ENCODE measurements at regions not wholly inside any gene's neighbourhood (a gene's known extent, or its start where the extent isn't known, plus 50 kb on each side); places are given as distances from the start of the nearest gene placed in this dataset.

DNA sequence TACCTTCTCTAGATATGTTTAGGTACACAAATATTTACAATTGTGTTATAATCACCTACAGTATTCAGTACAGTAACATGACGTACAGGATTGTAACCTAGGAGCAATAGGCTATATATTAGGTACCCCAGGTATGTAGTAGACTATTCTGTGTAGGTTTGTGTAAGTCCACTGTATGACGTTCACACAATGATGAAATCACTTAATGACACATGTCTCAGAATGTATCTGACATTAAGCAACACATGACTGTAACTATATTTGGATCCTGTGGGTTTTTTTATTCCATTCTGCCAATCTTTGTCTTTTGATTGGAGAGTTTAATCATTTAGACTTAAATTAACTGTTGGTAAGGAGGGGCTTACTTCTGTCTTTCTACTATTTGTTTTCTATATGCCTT lies 52.1 kb downstream of the STYXL2 start:
- DNase-seq = no peak

DNA sequence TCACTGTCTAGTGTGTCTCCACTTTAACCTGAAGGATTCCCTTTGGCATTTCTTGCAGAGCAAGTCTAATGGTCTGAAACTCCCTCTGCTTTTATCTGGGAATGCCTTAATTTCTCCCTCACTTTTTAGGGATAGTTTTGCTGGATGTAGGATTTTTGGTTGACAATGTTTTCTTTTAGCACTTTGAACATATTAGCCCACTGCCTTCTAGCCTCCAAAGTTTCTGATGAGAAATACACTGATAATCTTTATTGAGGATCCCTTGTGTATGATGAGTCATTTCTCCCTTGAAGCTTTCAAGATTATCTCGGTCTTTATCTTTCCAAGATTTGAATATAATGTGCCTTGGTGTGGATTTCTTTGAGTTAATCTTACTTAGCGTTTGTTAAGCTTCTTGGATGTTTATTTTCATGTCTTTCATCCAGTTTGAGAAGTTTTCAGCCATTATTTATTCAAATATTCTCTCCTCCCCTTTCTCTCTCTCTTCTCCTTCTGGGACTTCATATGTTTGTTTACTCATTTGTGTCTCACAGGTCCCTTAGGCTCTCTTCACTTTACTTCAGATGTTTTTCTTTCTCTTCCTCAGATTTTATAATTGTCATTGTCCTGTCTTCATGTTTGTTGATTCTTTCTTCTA lies 53.1 kb downstream of the STYXL2 start:
- DNase-seq = no peak

DNA sequence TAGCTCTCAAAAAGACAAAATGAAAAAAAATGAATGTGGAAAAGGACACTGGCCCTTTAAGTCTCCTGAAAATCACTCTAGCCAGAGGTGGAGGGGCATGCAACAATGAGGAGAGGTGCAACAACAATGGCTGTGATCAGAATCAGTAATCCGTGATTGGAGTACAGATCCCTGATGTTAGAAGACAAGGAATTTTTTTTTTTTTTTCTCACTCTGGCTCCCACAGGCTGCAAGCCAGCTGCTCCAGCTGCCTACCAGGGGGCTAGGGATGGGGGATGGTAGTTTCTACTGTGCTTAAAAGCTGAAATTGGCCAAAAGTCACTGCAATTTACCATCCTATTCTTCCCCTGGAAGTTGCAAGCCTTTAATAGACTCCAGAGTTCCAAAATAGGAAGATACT lies 54.5 kb downstream of the STYXL2 start:
- DNase-seq = no peak

GRCh38 chr1:167149793-167150491 lies 56.1 kb downstream of the STYXL2 start:
- DNase-seq = no peak

- DNase-seq = no peak
These were observed 56.6 kb downstream of the STYXL2 start for GRCh38 chr1:167150492-167150833.

- no peak for DNase-seq
These were observed 58.5 kb downstream of the STYXL2 start for GRCh38 chr1:167152192-167152876.

DNA sequence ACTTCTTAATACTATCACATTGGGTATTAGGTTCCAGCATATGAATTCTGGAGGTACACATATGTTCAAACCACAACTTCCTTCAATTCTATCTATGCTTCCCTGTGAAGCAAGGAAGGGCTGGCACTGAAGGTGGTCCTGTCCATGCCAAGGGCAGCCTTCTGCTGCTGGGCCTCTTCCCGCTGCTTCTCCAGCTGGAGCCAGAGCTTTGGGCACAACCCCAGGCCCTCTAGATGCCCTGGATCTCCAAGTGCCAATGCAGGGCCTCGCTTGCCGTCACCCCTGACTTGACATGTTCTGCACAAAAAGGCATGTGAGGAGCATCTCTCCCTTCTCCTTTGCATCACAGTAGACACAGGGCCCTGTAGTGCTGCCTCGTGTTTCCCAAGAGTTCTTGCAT lies 62.6 kb downstream of the STYXL2 start:
- DNase-seq = no peak

- DNase-seq = no peak
These were observed 63.2 kb downstream of the STYXL2 start for GRCh38 chr1:167157114-167157513.

DNA sequence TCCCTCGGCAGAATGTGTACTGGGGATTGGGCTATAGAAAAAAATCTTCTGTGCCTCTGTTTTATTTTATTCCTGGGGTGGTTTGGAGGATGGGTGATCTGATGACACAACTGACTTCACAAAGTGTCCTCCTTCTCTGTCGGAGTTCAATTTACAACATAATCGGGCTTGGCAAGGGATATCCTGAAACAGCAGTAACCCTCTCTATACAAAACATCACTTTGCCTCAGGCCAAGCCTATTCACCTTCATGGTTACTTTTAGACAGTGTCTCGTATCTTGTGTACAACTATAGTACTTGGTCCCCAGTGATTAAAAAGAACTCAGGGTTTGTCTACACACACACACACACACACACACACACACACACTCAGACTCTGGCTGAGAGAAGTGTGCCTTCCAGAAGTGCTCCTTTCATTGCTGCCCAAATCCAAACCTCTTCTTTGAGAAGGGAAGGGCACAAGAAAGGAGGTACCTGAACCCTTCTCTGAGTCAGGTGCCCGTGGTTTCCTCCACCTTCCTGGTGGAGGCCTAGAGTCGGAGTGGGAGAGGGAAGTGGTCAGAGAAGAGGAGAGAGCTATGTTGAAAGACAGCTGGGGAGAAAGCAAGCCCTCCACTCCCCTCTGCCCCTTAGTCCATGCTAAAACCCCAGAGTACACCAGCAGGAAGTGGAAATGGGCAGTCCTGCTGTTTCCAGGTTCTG lies 62.4 kb upstream of the POU2F1 start:
- no peak for DNase-seq

DNA sequence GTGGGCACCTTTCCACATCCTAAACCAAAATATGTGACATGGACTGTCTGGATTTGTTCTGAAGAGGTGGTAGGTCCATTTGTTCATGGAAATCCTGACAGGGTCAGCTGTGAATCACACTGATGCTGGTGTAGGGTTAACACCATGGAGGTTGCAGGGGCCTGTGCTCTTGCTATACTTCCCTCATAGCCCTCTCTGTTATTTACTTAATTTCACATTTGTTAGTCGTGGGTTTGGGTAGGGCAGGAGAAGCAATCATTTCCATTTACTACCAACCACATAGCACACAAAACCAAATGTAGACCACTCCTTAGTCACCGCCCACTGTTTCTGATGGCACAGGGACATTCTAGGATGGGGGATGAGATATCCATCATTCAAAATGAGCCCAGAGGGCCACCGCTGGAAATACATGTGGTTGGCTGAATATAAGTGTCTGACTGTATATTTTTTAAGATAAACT lies 61.8 kb upstream of the POU2F1 start:
- DNase-seq = no peak

- DNase-seq = no peak
These were observed 60.9 kb upstream of the POU2F1 start for GRCh38 chr1:167159782-167160181.

DNA sequence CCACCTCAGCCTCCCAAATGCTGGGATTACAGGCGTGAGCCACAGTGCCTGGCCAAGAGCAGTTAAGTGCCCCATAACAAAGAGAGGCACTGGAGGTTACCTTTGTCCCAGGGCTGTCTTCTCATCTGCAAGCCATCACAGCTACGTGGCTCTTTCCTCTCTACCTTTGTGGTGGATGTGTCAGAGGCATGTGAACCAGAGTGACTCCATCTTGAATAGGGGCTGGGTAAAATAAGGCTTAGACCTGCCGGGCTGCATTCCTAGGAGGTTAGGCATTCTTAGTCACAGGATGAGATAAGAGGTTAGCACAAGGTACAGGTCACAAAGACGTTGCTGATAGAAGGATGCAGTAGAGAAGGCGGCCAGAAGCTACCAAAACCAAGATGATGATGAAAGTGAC lies 59.4 kb upstream of the POU2F1 start:
- no peak for DNase-seq

- DNase-seq = no peak
These were observed 58.9 kb upstream of the POU2F1 start for GRCh38 chr1:167161762-167162161.

- no peak for DNase-seq
These were observed 55.5 kb upstream of the POU2F1 start for GRCh38 chr1:167165219-167165618.

DNA sequence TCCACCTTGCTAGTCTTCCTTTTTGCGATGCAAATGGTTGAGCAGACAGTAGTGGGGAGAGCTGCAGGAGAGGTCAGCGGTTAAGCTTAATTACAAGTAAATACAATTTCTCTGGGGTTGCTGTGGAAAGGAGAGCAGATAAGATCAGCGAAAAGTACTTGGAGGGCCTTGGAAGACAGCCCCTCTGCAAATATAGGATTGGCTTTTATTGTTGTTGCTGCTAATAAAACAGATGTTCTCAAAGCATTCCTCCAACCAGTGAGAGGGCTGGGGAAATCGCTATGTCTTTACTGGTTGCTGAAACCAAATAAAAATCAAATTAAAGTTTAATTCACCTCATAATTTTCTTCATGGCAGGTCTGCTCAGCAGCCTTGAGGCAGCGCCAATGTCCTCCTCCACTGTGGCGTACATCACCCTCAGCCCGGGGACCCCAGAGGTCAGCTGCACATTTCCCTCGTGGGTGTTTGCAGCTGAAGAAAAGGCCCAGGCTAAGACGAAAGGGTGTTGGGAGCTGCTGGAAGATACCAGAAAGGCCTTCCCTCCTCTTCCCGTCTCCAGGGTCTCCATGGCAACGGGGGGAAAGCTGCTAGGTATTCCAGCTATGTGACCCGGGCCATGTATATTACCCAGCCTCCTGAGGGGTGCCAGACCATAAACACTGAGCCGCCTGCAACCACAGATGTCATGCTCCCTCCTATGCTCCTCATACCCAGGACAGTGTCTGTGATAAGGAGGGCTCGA lies 54.6 kb upstream of the POU2F1 start:
- peak; percentile 9 for DNase-seq

DNA sequence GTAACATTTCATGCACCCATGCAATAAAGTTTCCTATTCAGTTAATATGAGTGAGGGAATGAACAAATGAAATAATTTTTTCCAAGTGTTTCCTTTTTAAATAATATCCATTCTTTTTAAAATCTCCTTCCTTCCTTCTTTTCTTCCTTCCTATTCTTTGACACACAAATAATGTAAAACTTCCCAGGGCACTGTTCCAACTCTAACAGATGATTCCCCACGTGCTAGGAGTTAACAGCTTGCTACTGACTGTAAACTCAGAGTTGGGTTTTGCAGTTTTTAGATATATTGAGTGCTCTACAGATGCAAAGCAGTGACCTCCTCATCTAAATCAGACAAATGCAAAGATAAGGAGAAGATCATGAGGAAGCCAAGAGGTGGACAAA lies 54.0 kb upstream of the POU2F1 start:
- no peak for DNase-seq

- DNase-seq = no peak
These were observed 52.3 kb upstream of the POU2F1 start for GRCh38 chr1:167168424-167168823.

DNA sequence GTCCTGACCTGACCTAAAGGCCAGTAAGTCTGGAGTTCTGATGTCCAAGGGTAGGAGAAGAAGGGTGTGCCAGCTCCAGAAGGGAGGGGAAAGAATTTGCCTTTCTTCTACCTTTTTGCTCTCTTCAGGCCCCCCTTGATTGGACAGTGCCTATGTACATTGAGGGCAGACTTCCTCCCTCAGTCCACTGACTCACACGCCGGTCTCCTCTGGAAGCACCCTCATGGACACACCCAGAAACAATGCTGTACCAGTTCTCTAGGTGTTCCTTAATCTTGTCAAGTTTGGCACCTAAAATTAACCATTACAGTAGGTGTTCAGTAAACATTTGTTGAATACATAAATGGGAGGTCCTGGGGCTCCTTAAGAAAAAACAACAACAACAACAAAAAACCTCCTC lies 51.0 kb upstream of the POU2F1 start:
- DNase-seq = no peak

All from kidney glomerular epithelial cell (primary cell).